Parathyroid adenoma (tissue), 2 donors: ENCODE measurements at regions not wholly inside any gene's neighbourhood (a gene's known extent, or its start where the extent isn't known, plus 50 kb on each side); places are given as distances from the start of the nearest gene placed in this dataset.

Experiments
- H2AFZ ChIP-seq: fragments of 300-600 bp; sonication (generic); one replicate; pipeline ENCODE4 v1.7.0; 2017; ENCODE audit warnings: antibody characterized with exemption, mild to moderate bottlenecking
- H3K27ac ChIP-seq: fragments of 300-600 bp; sonication (generic); one replicate; pipeline ENCODE4 v1.7.0; 2017
- H3K27me3 ChIP-seq: fragments of 300-600 bp; sonication (generic); one replicate; pipeline ENCODE4 v1.7.0; 2017; ENCODE audit warnings: low read length; ENCODE audit not compliant: control insufficient read depth, insufficient read depth
- H3K36me3 ChIP-seq: fragments of 300-600 bp; sonication (generic); one replicate; pipeline ENCODE4 v1.7.0; 2017; ENCODE audit warnings: low read length; ENCODE audit not compliant: control insufficient read depth, insufficient read depth
- H3K4me1 ChIP-seq: fragments of 300-600 bp; sonication (generic); one replicate; pipeline ENCODE4 v1.7.0; 2017; ENCODE audit warnings: control low read depth
- H3K4me2 ChIP-seq: fragments of 300-600 bp; sonication (generic); one replicate; pipeline ENCODE4 v1.7.0; 2017; ENCODE audit warnings: low read length
- H3K4me3 ChIP-seq: fragments of 300-600 bp; sonication (generic); one replicate; pipeline ENCODE4 v1.7.0; 2017; ENCODE audit warnings: low read depth, low read length
- H3K79me2 ChIP-seq: fragments of 300-600 bp; sonication (generic); one replicate; pipeline ENCODE4 v1.7.0; 2017; ENCODE audit warnings: control low read depth
- H3K9ac ChIP-seq: fragments of 300-600 bp; sonication (generic); one replicate; pipeline ENCODE4 v1.7.0; 2017; ENCODE audit warnings: mild to moderate bottlenecking
- H3K9me3 ChIP-seq: fragments of 300-600 bp; sonication (generic); one replicate; pipeline ENCODE4 v1.7.0; 2017; ENCODE audit warnings: low read length; ENCODE audit not compliant: control insufficient read depth
- CTCF ChIP-seq: fragments of 300-600 bp; sonication (generic); IDR thresholded peaks from one replicate; pipeline ENCODE4 v1.7.0; 2017; ENCODE audit warnings: antibody characterized with exemption, mild to moderate bottlenecking
- donor health status: primary hyperparathyroidism.

GRCh38 chr5:27217977-27218376 lies 179.6 kb upstream of the CDH9 start:
- Histone ChIP-seq H2AFZ (no peak overlapping the region), H3K27me3 (no peaks in the 10 kb centered on the region), H3K79me2 (no peaks in the 10 kb centered on the region), H3K4me1 (no peaks in the 10 kb centered on the region), H3K9ac (no peak overlapping the region), H3K36me3 (no peaks in the 10 kb centered on the region), H3K4me2 (no peak overlapping the region), H3K4me3 (no peak overlapping the region), H3K9me3 (peaks cover 6% of the 10 kb centered on the region), H3K27ac (no peak overlapping the region)
- TF ChIP-seq CTCF: no peak

- TF ChIP-seq CTCF: no peak
- no peak overlapping the region for H3K9ac ChIP-seq
These were observed 179.0 kb upstream of the CDH9 start for GRCh38 chr5:27217155-27217956.

DNA sequence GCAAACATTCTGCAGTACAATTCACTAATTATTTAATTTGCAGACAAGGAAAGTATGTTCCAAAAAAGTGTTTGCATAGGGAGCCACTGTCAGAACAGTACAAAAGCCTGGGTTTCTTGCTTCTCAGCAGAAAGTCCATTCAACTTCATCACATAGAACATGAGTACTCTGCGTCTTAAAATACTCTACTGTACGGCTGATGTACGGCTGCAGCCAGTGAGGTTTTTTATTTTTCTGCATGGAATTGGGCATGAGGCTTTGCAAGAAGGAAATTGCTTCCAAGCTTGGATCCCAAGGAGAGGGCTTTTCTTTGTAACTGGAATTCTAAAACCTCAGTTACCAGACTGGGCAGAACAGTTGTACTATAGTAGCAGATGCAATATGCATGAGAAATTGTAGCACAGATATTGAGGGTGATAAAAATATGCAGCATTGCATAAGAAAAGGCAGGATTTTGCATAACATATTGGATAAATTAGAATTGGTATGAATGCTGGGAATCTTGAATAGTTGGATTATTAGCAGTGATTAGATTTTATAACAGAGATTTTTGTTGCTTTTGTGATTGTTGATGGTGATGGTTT lies 178.1 kb upstream of the CDH9 start:
- no peak overlapping the region for H3K4me2 ChIP-seq
- H2AFZ ChIP-seq: no peak overlapping the region
- H3K27me3 ChIP-seq: no peaks in the 10 kb centered on the region
- peaks cover 6% of the 10 kb centered on the region for H3K9me3 ChIP-seq
- H3K4me3 ChIP-seq: no peak overlapping the region
- TF ChIP-seq CTCF: no peak
- H3K9ac ChIP-seq: no peak overlapping the region
- no peaks in the 10 kb centered on the region for H3K36me3 ChIP-seq
- H3K4me1 ChIP-seq: no peaks in the 10 kb centered on the region
- H3K27ac ChIP-seq: no peak overlapping the region
- H3K79me2 ChIP-seq: no peaks in the 10 kb centered on the region

More at GRCh38 chr5:27217155-27217956, 179.0 kb upstream of the CDH9 start:
- Histone ChIP-seq H3K4me3 (no peak overlapping the region), H3K27ac (no peak overlapping the region), H3K4me2 (no peak overlapping the region), H3K4me1 (no peaks in the 10 kb centered on the region), H3K79me2 (no peaks in the 10 kb centered on the region), H3K36me3 (no peaks in the 10 kb centered on the region), H3K9me3 (peaks cover 6% of the 10 kb centered on the region), H3K27me3 (no peaks in the 10 kb centered on the region), H2AFZ (no peak overlapping the region)

DNA sequence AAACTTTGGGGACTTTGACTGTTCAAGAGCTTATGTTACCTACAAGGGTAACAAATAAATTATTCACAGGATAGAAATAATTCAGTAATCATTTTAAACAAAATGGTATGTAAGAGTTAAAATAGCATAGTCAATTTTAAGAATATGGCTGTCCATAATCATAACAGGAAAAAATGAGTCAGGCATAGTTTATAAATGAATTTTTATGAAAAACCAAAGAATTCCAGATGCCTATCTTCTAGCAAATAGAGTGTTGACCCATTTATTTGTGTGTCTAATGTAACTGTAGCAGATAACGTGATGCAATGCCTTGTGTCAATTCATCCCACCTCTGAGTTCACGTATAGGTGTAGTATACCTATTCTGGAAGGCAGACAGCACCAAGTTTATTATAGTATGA lies 169.7 kb upstream of the CDH9 start:
- Histone ChIP-seq H3K9ac (no peak overlapping the region), H3K27me3 (no peaks in the 10 kb centered on the region), H3K36me3 (no peaks in the 10 kb centered on the region), H3K79me2 (no peaks in the 10 kb centered on the region), H3K27ac (no peak overlapping the region), H3K4me2 (no peak overlapping the region), H2AFZ (no peak overlapping the region), H3K9me3 (no peaks in the 10 kb centered on the region), H3K4me3 (no peak overlapping the region), H3K4me1 (no peaks in the 10 kb centered on the region)
- TF ChIP-seq CTCF: no peak
